DND-41 (cell line): ENCODE measurements at regions not wholly inside any gene's neighbourhood (a gene's known extent, or its start where the extent isn't known, plus 50 kb on each side); places are given as distances from the start of the nearest gene placed in this dataset.

ENCODE experiments used
- ATAC-seq: fragments of 200-7000 bp; cut with Tn5 transposase; 3 replicates; pipeline ENCODE4 v1.9.1; 2021; ENCODE audit warnings: low read depth; ENCODE audit not compliant: insufficient read depth
- DNase-seq: peaks from one replicate; pipeline ENCODE4 v3.0.0-alpha.2; 2020
- H2AFZ ChIP-seq: 2 replicates; pipeline ENCODE4 v1.6.0; 2012; ENCODE audit warnings: low read depth, low read length
- H3K27ac ChIP-seq: 2 replicates; pipeline ENCODE4 v1.5.1; 2012; ENCODE audit warnings: low read length, inconsistent platforms
- H3K27me3 ChIP-seq: fragments of 200-600 bp; sonication (generic); 2 replicates; pipeline ENCODE4 v1.6.0; 2012; ENCODE audit warnings: low read length, mild to moderate bottlenecking, inconsistent platforms; ENCODE audit not compliant: insufficient read depth, poor library complexity
- H3K36me3 ChIP-seq: 2 replicates; pipeline ENCODE4 v1.5.1; 2012; ENCODE audit warnings: low read length, inconsistent platforms; ENCODE audit not compliant: insufficient read depth
- H3K4me1 ChIP-seq: 2 replicates; pipeline ENCODE4 v1.5.1; 2012; ENCODE audit warnings: mild to moderate bottlenecking, low read length; ENCODE audit not compliant: insufficient read depth
- H3K4me2 ChIP-seq: 2 replicates; pipeline ENCODE4 v1.6.0; 2012; ENCODE audit warnings: mild to moderate bottlenecking, moderate library complexity, low read length, inconsistent platforms; ENCODE audit not compliant: insufficient read depth
- H3K4me3 ChIP-seq, 2 experiments: fragments of 200-600 bp in 1 of 2; shearing (Covaris generic) in 1 of 2; 2 replicates each; pipeline ENCODE4 v1.5.1; 2012 to 2016; ENCODE audit warnings: inconsistent platforms in 2 of 2, low read length in 2 of 2, mild to moderate bottlenecking in 2 of 2, low read depth in 1 of 2, moderate library complexity in 1 of 2
- H3K79me2 ChIP-seq: 2 replicates; pipeline ENCODE4 v1.6.0; 2012; ENCODE audit warnings: low read length, inconsistent platforms; ENCODE audit not compliant: insufficient read depth
- H3K9ac ChIP-seq: 2 replicates; pipeline ENCODE4 v1.6.0; 2012; ENCODE audit warnings: low read depth, mild to moderate bottlenecking, inconsistent platforms, low read length, moderate library complexity
- H3K9me3 ChIP-seq: 2 replicates; pipeline ENCODE4 v1.5.1; 2012; ENCODE audit warnings: low read length, moderate library complexity, mild to moderate bottlenecking, inconsistent platforms; ENCODE audit not compliant: insufficient read depth, severe bottlenecking
- H4K20me1 ChIP-seq: 2 replicates; pipeline ENCODE4 v1.6.0; 2012; ENCODE audit warnings: low read length; ENCODE audit not compliant: insufficient read depth
- EZH2 ChIP-seq: IDR thresholded peaks from 3 replicates; pipeline ENCODE4 v1.6.1; 2012; ENCODE audit warnings: borderline replicate concordance, low read depth, mild to moderate bottlenecking, moderate library complexity, low read length, inconsistent platforms; ENCODE audit not compliant: severe bottlenecking
- TF ChIP-seq, protein P1 (sequence below): IDR thresholded peaks from 2 replicates; pipeline ENCODE4 v1.5.1; 2012; ENCODE audit warnings: borderline replicate concordance, low read length, moderate library complexity, mild to moderate bottlenecking; ENCODE audit not compliant: poor library complexity, severe bottlenecking; ENCODE audit errors: extremely low read depth

- H2AFZ ChIP-seq, result no peak overlapping the region
- no peak overlapping the region for H3K4me3 ChIP-seq
- no peak overlapping the region for H3K4me2 ChIP-seq
- ATAC-seq, result no peak
- H3K9ac ChIP-seq, result no peak overlapping the region
- TF ChIP-seq, protein P1, sequence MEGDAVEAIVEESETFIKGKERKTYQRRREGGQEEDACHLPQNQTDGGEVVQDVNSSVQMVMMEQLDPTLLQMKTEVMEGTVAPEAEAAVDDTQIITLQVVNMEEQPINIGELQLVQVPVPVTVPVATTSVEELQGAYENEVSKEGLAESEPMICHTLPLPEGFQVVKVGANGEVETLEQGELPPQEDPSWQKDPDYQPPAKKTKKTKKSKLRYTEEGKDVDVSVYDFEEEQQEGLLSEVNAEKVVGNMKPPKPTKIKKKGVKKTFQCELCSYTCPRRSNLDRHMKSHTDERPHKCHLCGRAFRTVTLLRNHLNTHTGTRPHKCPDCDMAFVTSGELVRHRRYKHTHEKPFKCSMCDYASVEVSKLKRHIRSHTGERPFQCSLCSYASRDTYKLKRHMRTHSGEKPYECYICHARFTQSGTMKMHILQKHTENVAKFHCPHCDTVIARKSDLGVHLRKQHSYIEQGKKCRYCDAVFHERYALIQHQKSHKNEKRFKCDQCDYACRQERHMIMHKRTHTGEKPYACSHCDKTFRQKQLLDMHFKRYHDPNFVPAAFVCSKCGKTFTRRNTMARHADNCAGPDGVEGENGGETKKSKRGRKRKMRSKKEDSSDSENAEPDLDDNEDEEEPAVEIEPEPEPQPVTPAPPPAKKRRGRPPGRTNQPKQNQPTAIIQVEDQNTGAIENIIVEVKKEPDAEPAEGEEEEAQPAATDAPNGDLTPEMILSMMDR, result no peak
- no peak for TF ChIP-seq EZH2
- H4K20me1 ChIP-seq, result no peaks in the 10 kb centered on the region
- no peak overlapping the region for H3K27ac ChIP-seq
- no peak for DNase-seq
- no peaks in the 10 kb centered on the region for H3K4me1 ChIP-seq
- H3K27me3 ChIP-seq, result no peaks in the 10 kb centered on the region
- no peaks in the 10 kb centered on the region for H3K79me2 ChIP-seq
- no peaks in the 10 kb centered on the region for H3K9me3 ChIP-seq
- no peaks in the 10 kb centered on the region for H3K36me3 ChIP-seq
Measured at GRCh38 chr7:112638675-112639400, 151.4 kb downstream of the TMEM168 start.

- no peaks in the 10 kb centered on the region for H3K27me3 ChIP-seq
- no peak overlapping the region for H3K4me2 ChIP-seq
- no peaks in the 10 kb centered on the region for H4K20me1 ChIP-seq
- no peak overlapping the region for H2AFZ ChIP-seq
- no peak for TF ChIP-seq EZH2
- TF ChIP-seq, protein P1, result no peak
- H3K27ac ChIP-seq, result no peak overlapping the region
- no peaks in the 10 kb centered on the region for H3K9me3 ChIP-seq
- no peak for ATAC-seq
- no peak overlapping the region for H3K4me3 ChIP-seq
- H3K36me3 ChIP-seq, result no peaks in the 10 kb centered on the region
- DNase-seq, result no peak
- no peak overlapping the region for H3K9ac ChIP-seq
- H3K4me1 ChIP-seq, result no peaks in the 10 kb centered on the region
- no peaks in the 10 kb centered on the region for H3K79me2 ChIP-seq
Measured at GRCh38 chr7:112640685-112641084, 149.5 kb downstream of the TMEM168 start.

- H3K27me3 ChIP-seq, result no peaks in the 10 kb centered on the region
- H3K27ac ChIP-seq, result no peak overlapping the region
- H3K4me1 ChIP-seq, result no peaks in the 10 kb centered on the region
- TF ChIP-seq EZH2, result no peak
- TF ChIP-seq, protein P1, result no peak
- H3K4me3 ChIP-seq, result no peak overlapping the region
- H3K36me3 ChIP-seq, result no peaks in the 10 kb centered on the region
- no peaks in the 10 kb centered on the region for H4K20me1 ChIP-seq
- no peak overlapping the region for H3K9ac ChIP-seq
- H2AFZ ChIP-seq, result no peak overlapping the region
- no peak for ATAC-seq
- no peak overlapping the region for H3K4me2 ChIP-seq
- H3K79me2 ChIP-seq, result no peaks in the 10 kb centered on the region
- DNase-seq, result no peak
- H3K9me3 ChIP-seq, result no peaks in the 10 kb centered on the region
Measured at GRCh38 chr7:112646783-112647182, 143.4 kb downstream of the TMEM168 start.

GRCh38 chr7:112648781-112649180, 141.4 kb downstream of the TMEM168 start:
- no peaks in the 10 kb centered on the region for H4K20me1 ChIP-seq
- H3K79me2 ChIP-seq, result no peaks in the 10 kb centered on the region
- H2AFZ ChIP-seq, result no peak overlapping the region
- ATAC-seq, result no peak
- no peak for DNase-seq
- H3K9me3 ChIP-seq, result no peaks in the 10 kb centered on the region
- H3K9ac ChIP-seq, result no peak overlapping the region
- no peaks in the 10 kb centered on the region for H3K36me3 ChIP-seq
- H3K27ac ChIP-seq, result no peak overlapping the region
- TF ChIP-seq EZH2, result no peak
- TF ChIP-seq, protein P1, result no peak
- H3K27me3 ChIP-seq, result no peaks in the 10 kb centered on the region
- H3K4me1 ChIP-seq, result no peaks in the 10 kb centered on the region
- no peak overlapping the region for H3K4me2 ChIP-seq
- no peak overlapping the region for H3K4me3 ChIP-seq
